Large intestine (tissue), 3 donors: ENCODE measurements at regions not wholly inside any gene's neighbourhood (a gene's known extent, or its start where the extent isn't known, plus 50 kb on each side); places are given as distances from the start of the nearest gene placed in this dataset.

Experiments used
- DNase-seq, 2 donors: peaks; one replicate each; pipeline versions ENCODE4 v3.0.0 to v3.0.0-alpha.2; 2013
- H3K27ac ChIP-seq: one replicate; pipeline ENCODE4 v1.5.1; 2013; ENCODE audit warnings: low read length
- H3K27me3 ChIP-seq: 2 replicates; pipeline ENCODE4 v1.6.1; 2013; ENCODE audit warnings: low read length; ENCODE audit not compliant: control insufficient read depth, insufficient read depth
- H3K36me3 ChIP-seq: 2 replicates; pipeline ENCODE4 v1.6.1; 2013; ENCODE audit warnings: low read length; ENCODE audit not compliant: control insufficient read depth, insufficient read depth
- H3K4me1 ChIP-seq: one replicate; pipeline ENCODE4 v1.6.1; 2013; ENCODE audit warnings: low read length; ENCODE audit not compliant: control insufficient read depth, insufficient read depth
- H3K4me3 ChIP-seq: one replicate; pipeline ENCODE4 v1.5.1; 2013; ENCODE audit warnings: low read length
- H3K9me3 ChIP-seq: one replicate; pipeline ENCODE4 v1.6.1; 2013; ENCODE audit warnings: mild to moderate bottlenecking, low read depth, low read length, moderate library complexity; ENCODE audit not compliant: control insufficient read depth
- WGBS: methylation state at CpG from one replicate; pipeline ENCODE4 v1.1.5; 2013; ENCODE audit warnings: low lambda C conversion rate; ENCODE audit not compliant: insufficient coverage; 5-methylcytosine and 5-hydroxymethylcytosine counted together

DNA sequence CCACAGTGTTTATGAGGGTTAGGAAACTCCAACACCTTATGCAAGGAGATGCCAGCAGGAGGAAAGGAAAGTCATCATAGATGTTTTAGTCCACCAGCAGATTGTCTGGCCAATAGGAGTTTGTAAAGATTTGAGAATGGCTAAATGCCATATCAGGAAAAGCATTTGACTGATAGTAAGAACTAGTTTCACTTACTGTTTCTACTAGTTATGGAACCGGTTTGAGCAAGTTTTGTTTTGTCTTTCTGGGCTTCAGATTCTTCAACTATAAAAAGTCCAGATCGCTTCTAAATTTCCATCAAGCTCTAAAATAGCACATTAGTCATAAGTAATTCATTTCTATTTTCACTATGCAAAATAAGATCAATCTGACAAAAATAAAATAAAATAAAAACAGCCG lies 254.8 kb upstream of the TMCO5A start:
- Histone ChIP-seq H3K27ac (no peak overlapping the region), H3K4me3 (no peak overlapping the region), H3K36me3 (no peaks in the 10 kb centered on the region), H3K4me1 (no peaks in the 10 kb centered on the region), H3K27me3 (no peaks in the 10 kb centered on the region), H3K9me3 (no peaks in the 10 kb centered on the region)
- WGBS, result 93% methylated on average over 3 of the region's 3 CpGs
- no peak for DNase-seq

DNA sequence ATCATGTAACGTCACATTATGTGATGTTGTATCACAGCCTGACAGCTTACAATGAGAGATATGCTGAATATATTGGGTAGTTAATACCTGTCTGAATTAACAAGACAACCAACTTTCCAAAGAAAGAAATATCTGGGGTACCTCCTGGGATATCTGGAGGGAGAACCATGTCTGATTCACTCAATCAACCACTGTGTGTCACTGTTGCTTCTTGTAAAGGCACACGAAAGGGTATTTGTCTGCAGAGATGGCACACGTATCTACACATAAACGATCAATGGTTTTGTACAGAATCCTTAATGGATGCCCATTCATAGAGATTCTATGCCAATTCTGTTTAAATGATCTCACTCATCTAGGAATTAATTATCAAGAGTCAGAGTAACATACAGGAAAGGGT lies 252.1 kb upstream of the TMCO5A start:
- no peaks in the 10 kb centered on the region for H3K27me3 ChIP-seq
- no peak overlapping the region for H3K27ac ChIP-seq
- no peaks in the 10 kb centered on the region for H3K9me3 ChIP-seq
- H3K4me1 ChIP-seq, result no peaks in the 10 kb centered on the region
- WGBS, result 100% methylated on average over 1 of the region's 4 CpGs
- no peak overlapping the region for H3K4me3 ChIP-seq
- no peaks in the 10 kb centered on the region for H3K36me3 ChIP-seq
- DNase-seq, result peak in 1 of 2 donors; percentile 3

DNA sequence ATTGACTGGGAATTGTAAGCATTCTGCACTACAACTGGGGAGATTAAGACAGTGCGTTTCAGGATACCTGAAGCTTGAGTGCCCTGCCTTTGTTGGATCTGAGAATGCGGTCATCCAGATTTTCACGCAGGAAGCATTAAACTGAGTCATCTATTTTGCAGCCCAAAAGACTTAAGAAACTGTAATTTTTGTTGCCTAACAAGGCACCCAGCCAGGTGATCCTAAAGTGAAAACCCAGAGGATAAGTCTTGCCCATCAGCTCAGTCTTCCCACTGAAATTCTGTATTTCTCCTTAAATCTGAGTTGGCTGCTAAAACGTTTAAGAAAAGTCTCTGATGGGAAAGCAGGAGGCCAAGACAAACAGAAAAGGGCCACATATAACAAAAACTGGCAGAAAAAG lies 242.5 kb upstream of the TMCO5A start:
- H3K27ac ChIP-seq, result no peak overlapping the region
- H3K9me3 ChIP-seq, result no peaks in the 10 kb centered on the region
- 40% methylated on average over 1 of the region's 4 CpGs for WGBS
- H3K27me3 ChIP-seq, result no peaks in the 10 kb centered on the region
- H3K4me1 ChIP-seq, result no peaks in the 10 kb centered on the region
- H3K4me3 ChIP-seq, result no peak overlapping the region
- H3K36me3 ChIP-seq, result no peaks in the 10 kb centered on the region
- DNase-seq, result no peak

DNA sequence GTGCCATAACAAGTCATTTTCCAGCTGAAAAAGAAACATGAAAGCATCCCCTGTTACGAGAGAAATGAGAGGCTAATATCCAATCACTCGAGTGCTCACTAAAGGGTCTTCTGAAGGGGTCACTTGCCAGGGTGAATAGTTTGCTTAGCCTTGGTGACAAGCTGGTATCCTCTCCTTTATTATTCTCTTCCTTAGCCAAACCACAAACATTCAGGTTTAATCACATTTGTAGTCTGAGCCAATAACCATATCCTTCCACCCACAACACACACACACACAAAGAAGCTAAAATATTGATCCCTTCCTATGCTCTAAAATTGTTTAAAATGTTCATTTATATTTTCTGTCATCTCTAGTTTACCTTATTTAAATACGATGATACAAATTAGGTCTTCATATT lies 240.5 kb upstream of the TMCO5A start:
- Histone ChIP-seq H3K9me3 (no peaks in the 10 kb centered on the region), H3K27me3 (no peaks in the 10 kb centered on the region), H3K27ac (no peak overlapping the region), H3K36me3 (no peaks in the 10 kb centered on the region), H3K4me3 (no peak overlapping the region), H3K4me1 (no peaks in the 10 kb centered on the region)
- no peak for DNase-seq
- 100% methylated on average over 1 of the region's 3 CpGs for WGBS

DNA sequence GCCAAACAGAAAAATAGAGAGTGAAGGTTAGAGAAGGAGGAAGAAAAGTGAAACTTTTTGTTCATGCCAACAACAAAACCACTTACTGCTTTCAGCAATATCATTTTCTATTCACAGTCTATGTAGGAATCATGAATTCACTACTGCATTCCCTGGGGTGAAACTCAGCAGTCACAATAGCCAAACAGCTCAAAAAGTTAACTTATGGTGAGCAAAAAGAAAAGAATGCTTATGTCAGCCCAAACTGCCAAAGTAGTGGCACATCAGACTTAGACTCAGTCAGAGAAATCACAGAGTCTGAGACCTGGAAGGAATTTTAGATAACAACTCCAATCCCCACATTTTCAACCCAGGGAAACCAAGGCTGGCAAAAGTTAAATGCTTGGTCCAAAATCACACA lies 238.7 kb upstream of the TMCO5A start:
- DNase-seq, result no peak
- Histone ChIP-seq H3K4me3 (no peak overlapping the region), H3K4me1 (no peaks in the 10 kb centered on the region), H3K36me3 (no peaks in the 10 kb centered on the region), H3K9me3 (no peaks in the 10 kb centered on the region), H3K27me3 (no peaks in the 10 kb centered on the region), H3K27ac (no peak overlapping the region)

DNA sequence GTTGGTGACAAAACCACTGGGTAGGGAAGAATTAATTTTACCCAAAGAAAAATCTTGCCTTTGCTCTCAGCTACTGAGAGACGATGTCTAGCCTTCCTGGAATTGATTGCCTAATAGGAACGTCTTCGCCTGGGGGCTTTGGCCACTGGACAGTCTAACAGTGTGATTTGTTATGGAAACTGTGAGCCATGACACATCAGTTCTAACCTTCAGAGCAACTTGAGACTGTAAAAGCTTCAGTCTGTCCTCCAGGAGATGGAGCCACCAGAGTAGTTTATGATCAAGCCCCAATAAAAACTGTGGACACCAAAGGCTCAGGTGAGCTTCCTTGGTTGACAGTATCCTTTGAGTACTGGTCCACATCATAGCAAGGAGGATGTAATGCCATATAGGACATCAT lies 235.8 kb upstream of the TMCO5A start:
- no peaks in the 10 kb centered on the region for H3K4me1 ChIP-seq
- no peaks in the 10 kb centered on the region for H3K27me3 ChIP-seq
- WGBS, result no CpG with 5 or more reads among the region's 3 CpGs
- no peak overlapping the region for H3K27ac ChIP-seq
- no peaks in the 10 kb centered on the region for H3K36me3 ChIP-seq
- no peaks in the 10 kb centered on the region for H3K9me3 ChIP-seq
- no peak for DNase-seq
- no peak overlapping the region for H3K4me3 ChIP-seq

DNA sequence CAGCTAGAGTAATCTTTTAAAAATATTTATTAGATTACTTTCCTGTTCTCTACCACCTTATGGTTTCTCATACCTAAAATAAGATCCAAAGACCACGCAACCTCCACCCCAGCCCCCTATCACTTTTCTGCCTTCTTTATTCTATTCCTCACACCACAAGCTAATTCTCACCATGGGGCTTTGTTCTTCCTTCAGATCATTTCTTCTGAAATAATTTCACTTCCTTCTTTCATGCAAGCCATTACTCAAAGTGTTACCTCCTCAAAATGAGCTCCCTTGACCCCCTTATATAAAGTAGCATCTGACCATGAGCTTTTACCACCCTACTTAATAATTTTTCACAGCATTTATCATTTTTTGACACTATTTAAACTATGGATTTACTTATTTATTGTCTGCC lies 233.2 kb upstream of the TMCO5A start:
- no peaks in the 10 kb centered on the region for H3K4me1 ChIP-seq
- 90% methylated on average over 1 of the region's 1 CpG for WGBS
- no peak overlapping the region for H3K27ac ChIP-seq
- H3K9me3 ChIP-seq, result no peaks in the 10 kb centered on the region
- no peaks in the 10 kb centered on the region for H3K27me3 ChIP-seq
- DNase-seq, result no peak
- H3K4me3 ChIP-seq, result no peak overlapping the region
- no peaks in the 10 kb centered on the region for H3K36me3 ChIP-seq

DNA sequence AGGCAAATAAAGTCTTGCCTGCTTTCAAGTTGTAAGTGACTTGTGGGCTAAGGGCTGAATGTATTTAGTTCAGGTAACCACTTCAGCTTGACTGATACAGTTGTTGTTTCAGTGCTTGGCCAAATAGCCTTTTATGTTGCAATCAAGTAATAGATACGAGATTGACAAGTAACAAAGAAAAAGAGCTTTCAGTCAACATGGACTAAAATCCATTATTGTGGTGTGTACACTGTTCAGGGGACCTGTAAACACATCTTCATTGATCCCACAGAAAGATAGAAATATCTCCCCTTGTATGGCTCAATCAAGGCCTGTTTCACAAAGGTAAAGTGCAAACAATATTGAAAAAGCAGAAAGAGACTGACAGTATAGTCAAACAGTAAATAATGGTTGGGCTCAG lies 224.8 kb upstream of the TMCO5A start:
- Histone ChIP-seq H3K27me3 (no peaks in the 10 kb centered on the region), H3K9me3 (no peaks in the 10 kb centered on the region)

DNA sequence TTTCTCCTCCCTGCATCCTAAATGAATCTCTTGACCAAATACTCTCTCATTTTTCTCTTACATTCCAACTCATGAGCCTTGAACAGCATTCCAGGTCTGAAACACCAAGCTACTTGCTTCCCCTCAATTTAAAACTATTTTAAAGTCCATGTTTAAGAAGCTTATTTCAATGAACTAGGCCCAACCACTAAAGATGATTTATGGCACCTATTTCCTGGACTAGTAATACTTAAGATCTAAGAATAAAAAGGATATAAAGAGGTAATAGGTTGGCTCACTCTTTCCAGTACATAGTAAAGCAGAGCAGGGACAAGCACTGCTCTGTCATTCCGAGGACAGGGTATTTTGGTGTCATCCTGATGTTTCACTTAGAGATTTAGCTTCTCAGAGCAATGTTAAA lies 219.3 kb upstream of the TMCO5A start:
- WGBS, result no CpG with 5 or more reads among the region's 1 CpG
- no peaks in the 10 kb centered on the region for H3K9me3 ChIP-seq
- no peaks in the 10 kb centered on the region for H3K27me3 ChIP-seq
- DNase-seq, result no peak
- H3K27ac ChIP-seq, result no peak overlapping the region
- H3K4me3 ChIP-seq, result no peak overlapping the region
- H3K4me1 ChIP-seq, result no peaks in the 10 kb centered on the region
- H3K36me3 ChIP-seq, result no peaks in the 10 kb centered on the region

More for the DNA sequence above, 224.8 kb upstream of the TMCO5A start:
- no CpG with 5 or more reads among the region's 1 CpG for WGBS
- Histone ChIP-seq H3K4me3 (no peak overlapping the region), H3K36me3 (no peaks in the 10 kb centered on the region), H3K4me1 (no peaks in the 10 kb centered on the region), H3K27ac (no peak overlapping the region)
- no peak for DNase-seq

DNA sequence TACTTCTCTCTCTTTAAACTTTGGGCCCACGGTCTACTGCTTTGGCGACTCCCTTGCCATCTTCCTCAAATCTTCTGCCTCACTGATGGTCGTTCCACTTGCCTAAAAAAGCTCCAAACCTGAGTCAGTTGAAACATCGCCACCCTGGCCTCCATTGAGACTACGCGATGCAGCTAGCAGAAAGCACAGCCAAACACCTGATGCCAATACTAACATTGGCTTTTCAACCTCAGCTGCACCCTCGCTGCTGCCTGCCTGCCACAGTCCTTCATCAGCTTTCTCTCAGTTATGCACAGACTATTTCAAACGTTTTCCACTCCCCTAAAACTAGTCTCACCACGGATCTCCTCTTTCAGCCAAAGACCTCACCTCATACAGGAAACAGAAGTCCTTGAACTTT lies 214.2 kb upstream of the TMCO5A start:
- Histone ChIP-seq H3K9me3 (no peaks in the 10 kb centered on the region), H3K4me3 (no peak overlapping the region), H3K27ac (no peak overlapping the region), H3K4me1 (no peaks in the 10 kb centered on the region), H3K36me3 (no peaks in the 10 kb centered on the region), H3K27me3 (no peaks in the 10 kb centered on the region)
- 26% methylated on average over 2 of the region's 9 CpGs for WGBS
- no peak for DNase-seq

DNA sequence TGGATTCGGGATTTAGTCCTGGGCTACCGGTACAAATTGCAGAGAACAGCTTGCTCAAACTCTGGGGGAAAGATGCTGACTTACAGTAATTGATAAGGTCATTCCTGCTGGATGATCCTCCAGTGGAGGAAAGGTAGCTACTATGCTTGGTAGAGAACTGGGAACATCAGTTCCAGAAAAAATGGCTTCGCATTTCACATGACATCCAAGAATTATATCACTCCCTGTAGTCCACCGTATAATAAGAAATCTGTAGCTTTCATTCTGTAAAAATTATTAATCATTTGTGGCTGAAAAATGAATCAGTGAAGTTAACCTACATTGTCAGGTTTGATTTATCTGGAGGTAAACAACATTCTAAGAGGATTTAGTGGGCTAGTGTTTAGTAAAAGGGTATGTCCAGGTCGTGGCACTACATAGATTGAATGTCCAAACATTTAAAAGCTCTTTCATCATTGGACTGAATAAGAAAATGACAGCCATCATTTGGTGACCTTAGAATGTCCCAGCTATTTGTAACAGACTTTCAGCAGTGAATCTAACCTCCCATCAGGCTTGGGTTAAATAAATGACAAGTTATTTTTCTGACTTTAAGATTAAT lies 203.2 kb upstream of the TMCO5A start:
- DNase-seq, result no peak
- Histone ChIP-seq H3K36me3 (no peaks in the 10 kb centered on the region), H3K27me3 (no peaks in the 10 kb centered on the region), H3K27ac (no peak overlapping the region), H3K9me3 (no peaks in the 10 kb centered on the region), H3K4me3 (no peak overlapping the region), H3K4me1 (no peaks in the 10 kb centered on the region)
- WGBS, result 100% methylated on average over 2 of the region's 5 CpGs
